HEK293T (cell line): ENCODE measurements at regions not wholly inside any gene's neighbourhood (a gene's known extent, or its start where the extent isn't known, plus 50 kb on each side); places are given as distances from the start of the nearest gene placed in this dataset.
"Not testable (repeated sequence)": the region's sequence is repeated elsewhere in the genome, so short reads cannot be mapped to it uniquely, and the experiment has no call there.

Experiments
- CTCF ChIA-PET: fragments of 350-600 bp; formaldehyde crosslinking; extraction: SDS; loops from one replicate; lab custom pipeline; 2021; ENCODE audit warnings: antibody characterized with exemption, inconsistent platforms; lab: Yijun Ruan, JAX
- POLR2A ChIA-PET: fragments of 350-600 bp; formaldehyde crosslinking; extraction: SDS; loops from one replicate; lab custom pipeline; 2020; ENCODE audit warnings: antibody characterized with exemption, inconsistent platforms; lab: Yijun Ruan, JAX
- DNase-seq: peaks from one replicate; pipeline ENCODE4 v3.0.0; 2012; ENCODE audit warnings: mixed read lengths; ENCODE audit errors: extremely low spot score
- ARNT ChIP-seq: fragments of 450-650 bp; IDR thresholded peaks from 2 replicates; pipeline ENCODE4 v1.6.1; 2017; ENCODE audit warnings: mild to moderate bottlenecking
- BHLHE40 ChIP-seq: fragments of 450-650 bp; IDR thresholded peaks from 2 replicates; pipeline ENCODE4 v1.6.1; 2016; ENCODE audit warnings: mild to moderate bottlenecking, moderate library complexity, borderline replicate concordance
- CTBP1 ChIP-seq: fragments of 450-650 bp; IDR thresholded peaks from 2 replicates; pipeline ENCODE4 v1.6.1; 2016; ENCODE audit warnings: borderline replicate concordance
- ELF4 ChIP-seq: fragments of 450-650 bp; IDR thresholded peaks from 2 replicates; pipeline ENCODE4 v1.6.1; 2017; ENCODE audit warnings: antibody characterized with exemption
- FOXA1 ChIP-seq: fragments of 450-650 bp; IDR thresholded peaks from 2 replicates; pipeline ENCODE4 v1.6.1; 2016; ENCODE audit warnings: mild to moderate bottlenecking
- FOXK2 ChIP-seq: fragments of 450-650 bp; IDR thresholded peaks from 2 replicates; pipeline ENCODE4 v1.6.1; 2016; ENCODE audit warnings: mild to moderate bottlenecking
- FOXM1 ChIP-seq: fragments of 450-650 bp; IDR thresholded peaks from 2 replicates; pipeline ENCODE4 v1.6.1; 2017; ENCODE audit warnings: mild to moderate bottlenecking, borderline replicate concordance
- HDGF ChIP-seq: fragments of 450-650 bp; IDR thresholded peaks from 2 replicates; pipeline ENCODE4 v1.6.1; 2017; ENCODE audit warnings: antibody characterized with exemption, borderline replicate concordance
- L3MBTL2 ChIP-seq: fragments of 450-650 bp; conservative IDR thresholded peaks from 2 replicates; pipeline ENCODE4 v1.6.1; 2016; ENCODE audit warnings: mild to moderate bottlenecking
- LEF1 ChIP-seq: fragments of 450-650 bp; IDR thresholded peaks from 2 replicates; pipeline ENCODE4 v1.6.1; 2017; ENCODE audit warnings: mild to moderate bottlenecking, borderline replicate concordance
- NFRKB ChIP-seq: fragments of 450-650 bp; IDR thresholded peaks from 2 replicates; pipeline ENCODE4 v1.6.1; 2016; ENCODE audit warnings: mild to moderate bottlenecking, moderate library complexity
- SP1 ChIP-seq: fragments of 450-650 bp; IDR thresholded peaks from 2 replicates; pipeline ENCODE4 v1.6.1; 2017
- SUZ12 ChIP-seq: fragments of 450-650 bp; IDR thresholded peaks from 2 replicates; pipeline ENCODE4 v1.6.1; 2016; ENCODE audit warnings: mild to moderate bottlenecking
- TARDBP ChIP-seq: fragments of 450-650 bp; IDR thresholded peaks from 2 replicates; pipeline ENCODE4 v1.6.1; 2016
- ZNF384 ChIP-seq: fragments of 450-650 bp; IDR thresholded peaks from 2 replicates; pipeline ENCODE4 v1.6.1; 2016
- TF ChIP-seq, protein P1 (sequence below): fragments of 450-650 bp; IDR thresholded peaks from 2 replicates; pipeline ENCODE4 v1.6.1; 2016

DNA sequence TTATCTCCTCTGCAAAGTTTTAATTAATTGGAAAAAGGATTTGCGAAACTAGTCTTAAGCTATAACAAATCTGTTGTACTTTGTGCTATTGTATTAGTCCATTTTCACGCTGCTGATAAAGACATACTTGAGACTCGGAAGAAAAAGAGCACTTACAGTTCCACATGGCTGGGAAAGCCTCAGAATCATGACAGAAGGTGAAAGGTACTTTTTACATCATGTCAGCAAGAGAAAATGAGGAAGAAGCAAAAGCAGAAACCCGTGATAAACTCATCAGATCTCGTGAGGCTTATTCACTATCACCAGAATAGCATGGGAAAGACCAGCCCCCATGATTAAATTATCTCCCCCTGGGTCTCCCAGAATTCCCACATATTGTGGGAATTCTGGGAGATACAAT lies 118.1 kb upstream of the PRKD1 start:
- ChIA-PET POLR2A (no interaction called here), CTCF (no interaction called here)
- TF ChIP-seq LEF1 = no peak
- no peak for TF ChIP-seq BHLHE40
- no peak for TF ChIP-seq ELF4
- TF ChIP-seq FOXK2 = no peak
- no peak for TF ChIP-seq ZNF384
- no peak for TF ChIP-seq SP1
- TF ChIP-seq SUZ12 = no peak
- TF ChIP-seq, protein P1, sequence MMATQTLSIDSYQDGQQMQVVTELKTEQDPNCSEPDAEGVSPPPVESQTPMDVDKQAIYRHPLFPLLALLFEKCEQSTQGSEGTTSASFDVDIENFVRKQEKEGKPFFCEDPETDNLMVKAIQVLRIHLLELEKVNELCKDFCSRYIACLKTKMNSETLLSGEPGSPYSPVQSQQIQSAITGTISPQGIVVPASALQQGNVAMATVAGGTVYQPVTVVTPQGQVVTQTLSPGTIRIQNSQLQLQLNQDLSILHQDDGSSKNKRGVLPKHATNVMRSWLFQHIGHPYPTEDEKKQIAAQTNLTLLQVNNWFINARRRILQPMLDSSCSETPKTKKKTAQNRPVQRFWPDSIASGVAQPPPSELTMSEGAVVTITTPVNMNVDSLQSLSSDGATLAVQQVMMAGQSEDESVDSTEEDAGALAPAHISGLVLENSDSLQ = no peak
- TF ChIP-seq HDGF = no peak
- no peak for DNase-seq

- CTCF ChIA-PET = no interaction called here
- POLR2A ChIA-PET = no interaction called here
- TF ChIP-seq L3MBTL2 (no peak), TARDBP (no peak), LEF1 (no peak), NFRKB (no peak), ARNT (no peak), FOXM1 (no peak), SP1 (no peak), ZNF384 (no peak), ELF4 (no peak), FOXA1 (no peak)
- DNase-seq = no peak
Observed at GRCh38 chr14:30053103-30053502, 125.5 kb upstream of the PRKD1 start.

DNA sequence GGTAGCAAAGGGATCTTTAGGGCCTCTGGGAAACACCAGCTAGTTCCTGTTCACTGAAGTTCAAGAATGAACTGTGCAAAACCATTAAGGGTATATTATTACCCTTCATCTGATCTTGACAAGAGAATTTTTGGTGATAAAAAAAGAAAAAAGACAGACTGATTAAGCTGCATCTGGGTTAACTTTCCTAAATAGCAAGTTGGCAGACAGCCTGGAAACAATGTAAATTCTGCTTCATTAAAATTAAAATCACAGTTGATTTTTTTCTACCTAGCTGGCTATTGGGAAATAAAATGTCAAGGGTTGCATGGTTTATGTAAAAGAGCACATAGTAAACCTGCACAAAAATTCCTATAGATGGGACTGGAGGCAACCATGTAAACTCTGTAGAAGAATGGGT lies 126.6 kb upstream of the PRKD1 start:
- TF ChIP-seq BHLHE40 = no peak
- TF ChIP-seq NFRKB = no peak
- no peak for TF ChIP-seq CTBP1
- no peak for TF ChIP-seq FOXK2
- no peak for TF ChIP-seq SUZ12
- no peak for TF ChIP-seq FOXM1
- TF ChIP-seq ZNF384 = no peak
- no peak for TF ChIP-seq HDGF
- TF ChIP-seq ARNT = no peak
- no peak for TF ChIP-seq LEF1
- no peak for TF ChIP-seq TARDBP
- CTCF ChIA-PET = no interaction called here

DNA sequence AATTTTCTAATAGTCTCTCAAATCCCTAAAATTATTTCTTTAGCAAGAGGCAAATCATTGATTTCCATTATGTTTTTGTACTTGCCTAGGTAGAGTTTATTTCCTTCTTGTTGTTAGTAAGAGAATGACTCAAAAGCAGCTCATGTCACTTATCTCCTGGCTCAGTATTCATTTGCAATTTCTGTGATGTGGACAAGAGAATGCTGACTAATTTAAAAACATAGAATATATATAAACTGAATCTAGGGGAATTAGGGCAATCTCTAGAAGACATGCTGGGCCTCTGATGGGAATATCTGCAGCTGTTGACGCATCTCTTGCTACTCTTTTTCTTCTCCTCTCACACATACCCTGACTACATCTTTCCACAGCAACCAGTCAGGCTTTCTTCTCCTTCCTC lies 130.8 kb upstream of the PRKD1 start:
- TF ChIP-seq, protein P1 = no peak
- TF ChIP-seq ARNT = no peak
- no peak for TF ChIP-seq L3MBTL2
- no peak for TF ChIP-seq ZNF384
- TF ChIP-seq FOXA1 = no peak
- no peak for TF ChIP-seq BHLHE40
- TF ChIP-seq CTBP1 = no peak
- no peak for TF ChIP-seq FOXM1
- TF ChIP-seq TARDBP = no peak
- TF ChIP-seq NFRKB = no peak
- TF ChIP-seq LEF1 = no peak
- no peak for TF ChIP-seq FOXK2
- TF ChIP-seq HDGF = no peak
- TF ChIP-seq ELF4 = no peak
- no peak for TF ChIP-seq SUZ12
- TF ChIP-seq SP1 = no peak
- POLR2A ChIA-PET = no interaction called here
- CTCF ChIA-PET = no interaction called here
- DNase-seq = no peak

More for the DNA sequence above, 126.6 kb upstream of the PRKD1 start:
- no peak for DNase-seq
- POLR2A ChIA-PET = no interaction called here

GRCh38 chr14:30063746-30064145 lies 136.1 kb upstream of the PRKD1 start:
- POLR2A ChIA-PET = no interaction called here
- no peak for TF ChIP-seq ELF4
- CTCF ChIA-PET = no interaction called here
- no peak for DNase-seq

DNA sequence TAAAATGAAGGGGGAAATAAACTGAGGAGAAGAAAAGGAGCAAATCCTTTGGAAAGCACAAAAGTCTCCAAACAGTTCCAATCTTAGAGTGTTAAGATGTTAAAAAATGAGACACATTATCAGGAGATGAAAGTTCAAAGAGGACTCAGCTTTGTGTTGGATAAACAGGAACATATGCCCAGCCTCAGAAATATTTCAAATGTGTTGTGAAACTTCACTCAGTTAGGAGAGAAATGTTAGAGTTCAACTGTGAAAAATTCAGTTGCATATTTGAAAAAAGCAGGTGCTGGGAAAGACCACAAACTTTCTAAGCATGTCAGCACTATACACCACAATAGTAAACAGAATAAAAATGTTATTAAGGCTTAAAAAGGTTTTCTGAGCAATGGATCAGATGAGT lies 136.8 kb upstream of the PRKD1 start:
- DNase-seq = no peak
- ChIA-PET POLR2A (no interaction called here), CTCF (no interaction called here)
- no peak for TF ChIP-seq BHLHE40
- no peak for TF ChIP-seq LEF1

- POLR2A ChIA-PET = no interaction called here
- TF ChIP-seq LEF1 (no peak), FOXA1 (no peak), SP1 (no peak), SUZ12 (no peak), CTBP1 (no peak), L3MBTL2 (no peak), TARDBP (no peak), NFRKB (no peak), ARNT (no peak), FOXK2 (no peak), HDGF (no peak), BHLHE40 (no peak), ELF4 (no peak), ZNF384 (no peak), FOXM1 (no peak)
- TF ChIP-seq, protein P1 = no peak
- CTCF ChIA-PET = no interaction called here
- DNase-seq = no peak
Observed at GRCh38 chr14:30069536-30069935, 141.9 kb upstream of the PRKD1 start.

DNA sequence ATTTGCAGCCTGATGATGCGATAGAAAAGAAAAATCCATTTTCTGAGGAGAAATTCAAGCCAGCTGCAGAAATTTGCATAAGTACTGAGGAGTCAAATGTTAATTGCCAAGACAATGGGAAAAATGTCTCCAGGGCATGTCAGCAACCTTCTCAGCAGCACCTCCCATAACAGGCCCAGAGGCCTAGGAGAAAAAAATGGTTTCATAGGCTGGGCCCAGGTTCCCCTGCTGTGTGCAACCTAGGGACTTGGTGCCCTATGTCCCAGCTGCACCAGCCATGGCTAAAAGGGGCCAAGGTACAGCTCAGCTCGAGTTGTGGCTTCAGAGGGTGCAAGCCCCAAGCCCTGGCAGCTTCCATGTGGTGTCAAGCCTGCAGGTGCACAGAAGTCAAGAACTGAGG lies 144.8 kb upstream of the PRKD1 start:
- DNase-seq, CTCF ChIA-PET, POLR2A ChIA-PET: not testable (repeated sequence)
